Panc1 (cell line): ENCODE measurements at regions not wholly inside any gene's neighbourhood (a gene's known extent, or its start where the extent isn't known, plus 50 kb on each side); places are given as distances from the start of the nearest gene placed in this dataset.

Experiments used
- ATAC-seq: fragments of 200-7000 bp; cut with Tn5 transposase; 2 replicates; pipeline ENCODE4 v1.9.1; 2020; ENCODE audit warnings: mild to moderate bottlenecking, moderate library complexity
- BruUV-seq: library from RNA; stranded (reverse); fragments of 400-500 nt; replicated peaks from 2 replicates; lab custom pipeline; 2021; lab: Mats Ljungman, UMichigan
- CTCF ChIA-PET: fragments of 300-600 bp; sonication (Branson Sonifier 250); formaldehyde crosslinking; loops from one replicate; lab custom pipeline; 2022; ENCODE audit warnings: antibody characterized with exemption; lab: Charles Lee
- POLR2A ChIA-PET: fragments of 300-600 bp; sonication (Branson Sonifier 250); formaldehyde crosslinking; loops from one replicate; lab custom pipeline; 2022; ENCODE audit warnings: antibody characterized with exemption; lab: Charles Lee
- DNase-seq: peaks from one replicate; pipeline ENCODE4 v3.0.0-alpha.2; 2010; ENCODE audit warnings: low read depth, low spot score
- H3K27ac ChIP-seq: 2 replicates; pipeline ENCODE4 v1.5.1; 2011; ENCODE audit warnings: mild to moderate bottlenecking, low read length, inconsistent platforms
- H3K27me3 ChIP-seq: fragments of 200-500 bp; sonication (Bioruptor generic); 2 replicates; pipeline ENCODE4 v1.6.0; 2014; ENCODE audit warnings: low read length, inconsistent platforms; ENCODE audit not compliant: control insufficient read depth, insufficient read depth
- H3K36me3 ChIP-seq: fragments of 200-500 bp; sonication (Bioruptor generic); 2 replicates; pipeline ENCODE4 v1.5.1; 2014; ENCODE audit warnings: inconsistent platforms, mild to moderate bottlenecking, low read length, moderate library complexity; ENCODE audit not compliant: control insufficient read depth, insufficient read depth
- H3K4me1 ChIP-seq: 2 replicates; pipeline ENCODE4 v1.5.1; 2011; ENCODE audit warnings: inconsistent platforms, mild to moderate bottlenecking, low read length, moderate library complexity; ENCODE audit not compliant: control insufficient read depth, insufficient read depth
- H3K4me3 ChIP-seq, 2 experiments: 2 replicates each; pipeline ENCODE4 v1.5.1; 2011 to 2012; ENCODE audit warnings: low read depth in 2 of 2, low read length in 2 of 2, mild to moderate bottlenecking in 2 of 2, inconsistent platforms in 1 of 2, moderate library complexity in 1 of 2
- H3K9me3 ChIP-seq: fragments of 200-500 bp; sonication (Bioruptor generic); 2 replicates; pipeline ENCODE4 v1.5.1; 2014; ENCODE audit warnings: low read depth, mild to moderate bottlenecking, inconsistent platforms, low read length, moderate library complexity; ENCODE audit not compliant: control insufficient read depth, insufficient read depth
- CTCF ChIP-seq: fragments of 450-650 bp; IDR thresholded peaks from 2 replicates; pipeline ENCODE4 v1.5.1; 2017; ENCODE audit warnings: mild to moderate bottlenecking
- POLR2AphosphoS5 ChIP-seq: IDR thresholded peaks from 2 replicates; pipeline ENCODE4 v1.6.1; 2012; ENCODE audit warnings: mild to moderate bottlenecking, low read depth, low read length, moderate library complexity
- REST ChIP-seq, 2 experiments: IDR thresholded peaks; 2 replicates each; pipeline ENCODE4 v1.6.1; 2011 to 2012; ENCODE audit warnings: low read depth in 2 of 2, control low read depth in 1 of 2, low read length in 1 of 2, mild to moderate bottlenecking in 1 of 2, moderate library complexity in 1 of 2; ENCODE audit not compliant: insufficient read depth in 1 of 2
- TCF7L2 ChIP-seq: IDR thresholded peaks from 2 replicates; pipeline ENCODE4 v1.6.1; 2011; ENCODE audit warnings: mild to moderate bottlenecking, low read depth, low read length, inconsistent platforms
- in situ Hi-C: cut with HindIII; loops from 2 replicates; pipeline ENCODE4 v1.10.0; 2016; ENCODE audit warnings: low sequenced_read_pairs, low pct_unique_long_range_greater_than_20kb
- intact Hi-C: fragments of 100-400 bp; cut with micrococcal nuclease; formaldehyde crosslinking; loops from one replicate; pipeline ENCODE4 v1.10.0; 2022; ENCODE audit not compliant: unreplicated experiment

- Histone ChIP-seq H3K4me1 (no peaks in the 10 kb centered on the region), H3K36me3 (no peaks in the 10 kb centered on the region), H3K27ac (no peak overlapping the region), H3K4me3 (no peak overlapping the region), H3K9me3 (0 out of 2 replicates have a peak, but pooled peaks cover 3% of the 10 kb centered on the region), H3K27me3 (no peaks in the 10 kb centered on the region)
- ATAC-seq (no peak), DNase-seq (no peak)
- intact Hi-C loops: no loop called here
- ChIA-PET POLR2A (no interaction called here), CTCF (no interaction called here)
- in situ Hi-C loops: no loop called here
- TF ChIP-seq REST (IDR thresholded peaks at IDR 0.05; ENCODE audit: insufficient read depth in 1 of 2, low read depth in 2 of 2, low read length in 1 of 2): no peak
- TF ChIP-seq TCF7L2: no peak
- no peak for TF ChIP-seq CTCF
- no peak for TF ChIP-seq POLR2AphosphoS5
- BruUV-seq: no TSS peak
Observed at GRCh38 chr12:62045211-62045610, 215.0 kb upstream of the USP15 start.

GRCh38 chr12:62050785-62051184 lies 209.4 kb upstream of the USP15 start:
- no peaks in the 10 kb centered on the region for H3K27me3 ChIP-seq
- no peak for ATAC-seq
- H3K9me3 ChIP-seq: no peaks in the 10 kb centered on the region
- H3K36me3 ChIP-seq: no peaks in the 10 kb centered on the region
- intact Hi-C loops (no loop called here), in situ Hi-C loops (no loop called here)
- no TSS peak for BruUV-seq
- DNase-seq: no peak
- ChIA-PET POLR2A (no interaction called here), CTCF (interaction anchor here (1.0 kb wide), 1 partner anchor 24 kb away, joined by 3 read pairs; no protein-coding TSS in a partner anchor)
- no peak overlapping the region for H3K4me3 ChIP-seq
- TF ChIP-seq CTCF (no peak), REST (IDR thresholded peaks at IDR 0.05; ENCODE audit: insufficient read depth in 1 of 2, low read depth in 2 of 2, low read length in 1 of 2) (no peak)
- H3K27ac ChIP-seq: no peak overlapping the region
- H3K4me1 ChIP-seq: no peaks in the 10 kb centered on the region
